ENCODE measurements at regions not wholly inside any gene's neighbourhood (a gene's known extent, or its start where the extent isn't known, plus 50 kb on each side); places are given as distances from the start of the nearest gene placed in this dataset.

- H3K4me3 ChIP-seq (ENCODE audit: low read depth, low read length), result no peak overlapping the region
- TF ChIP-seq CTCF (IDR thresholded peaks at IDR 0.05; ENCODE audit: low read depth, low read length, missing control alignments), result no peak
- DNase-seq (ENCODE audit: low read depth), result no peak
Measured at GRCh38 chr1:238639861-238640260, 746.5 kb upstream of the CHRM3 start.

- TF ChIP-seq CTCF (IDR thresholded peaks at IDR 0.05; ENCODE audit: low read depth, low read length, missing control alignments), result no peak
- no peak for DNase-seq (ENCODE audit: low read depth)
- no peak overlapping the region for H3K4me3 ChIP-seq (ENCODE audit: low read depth, low read length)
Measured at GRCh38 chr1:238628110-238628509, 737.4 kb upstream of the ZP4 start.

GRCh38 chr1:238624776-238625175, 734.1 kb upstream of the ZP4 start:
- no peak for TF ChIP-seq CTCF (IDR thresholded peaks at IDR 0.05; ENCODE audit: low read depth, low read length, missing control alignments)
- H3K4me3 ChIP-seq (ENCODE audit: low read depth, low read length), result no peak overlapping the region
- DNase-seq (ENCODE audit: low read depth), result no peak

- no peak for TF ChIP-seq CTCF (IDR thresholded peaks at IDR 0.05; ENCODE audit: low read depth, low read length, missing control alignments)
- H3K4me3 ChIP-seq (ENCODE audit: low read depth, low read length), result no peak overlapping the region
- DNase-seq (ENCODE audit: low read depth), result no peak
Measured at GRCh38 chr1:238621405-238621804, 730.7 kb upstream of the ZP4 start.

- no peak for DNase-seq (ENCODE audit: low read depth)
- no peak overlapping the region for H3K4me3 ChIP-seq (ENCODE audit: low read depth, low read length)
- no peak for TF ChIP-seq CTCF (IDR thresholded peaks at IDR 0.05; ENCODE audit: low read depth, low read length, missing control alignments)
Measured at GRCh38 chr1:238619652-238620051, 728.9 kb upstream of the ZP4 start.

- DNase-seq (ENCODE audit: low read depth), result no peak
- no peak for TF ChIP-seq CTCF (IDR thresholded peaks at IDR 0.05; ENCODE audit: low read depth, low read length, missing control alignments)
- H3K4me3 ChIP-seq (ENCODE audit: low read depth, low read length), result no peak overlapping the region
Measured at GRCh38 chr1:238611406-238611805, 720.7 kb upstream of the ZP4 start.

- no peak overlapping the region for H3K4me3 ChIP-seq (ENCODE audit: low read depth, low read length)
Measured at GRCh38 chr1:238608144-238608543, 717.4 kb upstream of the ZP4 start.

More at GRCh38 chr1:238608144-238608543, 717.4 kb upstream of the ZP4 start:
- no peak for TF ChIP-seq CTCF (IDR thresholded peaks at IDR 0.05; ENCODE audit: low read depth, low read length, missing control alignments)
- no peak for DNase-seq (ENCODE audit: low read depth)
